Esophagus muscularis mucosa (tissue), 4 donors: ENCODE measurements at regions not wholly inside any gene's neighbourhood (a gene's known extent, or its start where the extent isn't known, plus 50 kb on each side); places are given as distances from the start of the nearest gene placed in this dataset.

Experiments
- CTCF ChIP-seq, 3 experiments: fragments of 200-600 bp in 2 of 3; fragments of 450-650 bp in 1 of 3; sonication (generic) in 2 of 3; IDR thresholded peaks; one replicate each; pipeline ENCODE4 v1.5.1; 2017 to 2019; ENCODE audit warnings: antibody characterized with exemption in 3 of 3, mild to moderate bottlenecking in 2 of 3, moderate library complexity in 1 of 3
- EP300 ChIP-seq: sonication (generic); formaldehyde crosslinking; IDR thresholded peaks from one replicate; pipeline ENCODE4 v1.6.1; 2017; ENCODE audit warnings: antibody characterized with exemption
- POLR2AphosphoS5 ChIP-seq, 2 donors: sonication (generic); formaldehyde crosslinking; IDR thresholded peaks; one replicate each; pipeline ENCODE4 v1.6.1; 2017; ENCODE audit warnings: antibody characterized with exemption in 2 of 2

- TF ChIP-seq CTCF (IDR thresholded peaks at IDR 0.05) (no peak), POLR2AphosphoS5 (IDR thresholded peaks at IDR 0.05) (no peak), EP300 (no peak)
Measured at GRCh38 chr15:77538027-77538451, 94.7 kb downstream of the LINGO1 start.
